HG03565 (cell line): ENCODE measurements at regions not wholly inside any gene's neighbourhood (a gene's known extent, or its start where the extent isn't known, plus 50 kb on each side); places are given as distances from the start of the nearest gene placed in this dataset.

ENCODE experiments used
- ATAC-seq: cut with Tn5 transposase; IDR thresholded peaks from one replicate; pipeline ENCODE4 v1.9.1; 2021; ENCODE audit warnings: mild to moderate bottlenecking, moderate library complexity; ENCODE audit not compliant: unreplicated experiment

DNA sequence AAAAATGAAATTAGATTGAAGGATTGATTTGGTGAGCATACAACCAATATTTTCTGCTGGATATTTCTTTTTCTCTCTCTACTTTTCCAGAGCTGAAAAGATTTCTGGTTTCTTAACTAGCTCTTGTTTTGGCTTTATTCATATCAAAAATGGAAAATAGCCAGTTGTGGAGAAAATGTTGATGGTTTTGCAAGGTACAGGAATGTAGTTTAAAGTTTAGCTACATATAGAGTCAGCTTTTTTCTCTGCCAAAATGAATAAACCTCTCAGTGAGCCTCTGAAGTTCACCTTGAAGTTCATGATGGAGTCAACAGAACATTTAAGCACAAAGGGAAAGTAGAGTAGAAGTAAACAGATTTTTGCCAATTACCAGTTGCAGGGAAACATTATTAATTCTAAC, 720.5 kb upstream of the ALCAM start:
- no peak for ATAC-seq

DNA sequence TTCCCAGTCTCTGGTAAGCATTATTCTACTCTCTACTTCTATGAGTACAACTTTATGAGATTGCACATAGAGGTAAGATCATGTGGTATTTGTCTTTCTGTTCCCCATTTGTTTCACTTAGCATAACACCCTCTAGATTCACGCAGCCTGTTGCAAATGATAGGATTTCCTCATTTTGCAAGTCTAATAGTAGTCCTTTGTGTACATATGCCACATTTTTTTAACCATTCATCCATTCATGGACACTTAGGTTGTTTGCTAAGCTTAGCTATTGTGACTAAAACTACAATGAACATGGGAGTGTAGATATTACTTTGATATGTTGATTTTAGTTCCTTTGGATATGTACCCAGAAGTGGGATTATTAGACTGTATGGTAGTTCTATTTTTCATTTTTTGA, 717.9 kb upstream of the ALCAM start:
- ATAC-seq = no peak

DNA sequence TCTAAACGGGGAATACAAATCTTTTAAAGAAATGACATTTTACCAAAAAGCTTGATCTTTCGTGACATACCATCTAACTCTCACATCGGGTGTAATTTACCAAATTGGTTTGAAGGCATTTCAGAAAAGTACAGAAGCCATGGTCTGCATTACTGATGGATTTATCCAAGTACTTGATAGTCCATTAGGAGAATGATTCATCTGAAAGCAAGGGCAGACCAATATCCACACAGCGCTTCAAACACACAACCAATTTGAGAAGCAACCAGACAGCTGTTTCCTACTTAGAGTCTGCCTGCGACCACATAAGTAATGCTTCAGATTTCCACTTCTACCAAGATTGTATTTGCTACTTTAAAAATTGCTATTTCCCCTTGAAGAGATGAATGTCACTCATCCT, 697.6 kb upstream of the ALCAM start:
- ATAC-seq = no peak

DNA sequence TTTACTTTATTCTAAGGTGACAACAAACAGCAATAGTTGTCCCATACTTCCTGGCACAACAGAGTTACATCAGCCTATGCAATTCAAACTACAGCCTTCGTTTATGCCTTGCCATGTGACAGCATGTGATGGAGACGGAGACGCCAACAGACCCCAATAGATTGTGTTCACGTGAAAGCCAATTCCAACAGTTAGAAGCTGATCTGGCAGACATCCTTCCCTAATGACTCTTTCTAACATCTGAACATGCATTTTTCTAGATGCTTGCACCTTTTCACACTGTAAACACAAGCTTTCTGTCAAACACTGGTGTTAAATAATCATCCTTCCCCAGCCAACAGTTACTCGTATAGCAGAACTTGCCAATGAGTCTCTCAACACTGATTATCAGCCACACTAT, 694.4 kb upstream of the ALCAM start:
- ATAC-seq = no peak

DNA sequence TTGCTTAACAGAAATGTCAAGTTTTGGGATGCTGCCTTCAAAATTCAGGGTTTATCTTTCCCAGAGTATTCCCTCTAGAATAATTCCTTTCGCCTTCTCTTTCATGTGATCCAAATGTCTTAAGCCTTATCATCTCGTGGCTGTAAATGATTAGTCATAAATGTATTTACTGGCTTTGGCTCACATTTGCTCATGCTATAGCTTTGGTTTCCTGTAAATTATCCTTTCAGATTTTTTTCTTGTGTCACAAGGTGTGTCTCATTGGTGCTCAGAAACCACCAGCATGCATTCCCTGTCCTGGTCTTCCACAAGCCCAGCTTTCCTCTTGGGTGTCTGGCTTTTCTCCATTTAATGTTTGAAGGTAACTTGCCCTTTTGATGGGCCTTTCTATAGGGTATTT, 692.7 kb upstream of the ALCAM start:
- no peak for ATAC-seq

DNA sequence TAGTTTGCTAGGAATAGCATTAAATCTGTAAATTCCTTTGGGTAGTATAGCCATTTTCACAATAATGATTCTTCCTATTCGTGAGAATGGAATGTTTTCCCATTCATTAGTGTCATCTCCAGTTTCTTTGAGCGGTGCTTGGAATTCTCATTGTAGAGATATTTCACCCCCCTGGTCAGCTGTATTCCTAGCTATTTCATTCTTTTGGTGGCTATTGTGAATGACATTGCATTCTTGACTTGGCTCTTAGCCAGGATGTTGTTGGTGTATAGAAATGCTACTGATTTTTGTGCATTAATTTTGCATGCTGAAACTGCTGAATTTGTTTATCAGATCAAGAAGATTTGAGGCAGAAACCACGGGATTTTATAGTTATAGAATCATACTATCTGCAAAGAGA, 690.5 kb upstream of the ALCAM start:
- ATAC-seq = no peak

DNA sequence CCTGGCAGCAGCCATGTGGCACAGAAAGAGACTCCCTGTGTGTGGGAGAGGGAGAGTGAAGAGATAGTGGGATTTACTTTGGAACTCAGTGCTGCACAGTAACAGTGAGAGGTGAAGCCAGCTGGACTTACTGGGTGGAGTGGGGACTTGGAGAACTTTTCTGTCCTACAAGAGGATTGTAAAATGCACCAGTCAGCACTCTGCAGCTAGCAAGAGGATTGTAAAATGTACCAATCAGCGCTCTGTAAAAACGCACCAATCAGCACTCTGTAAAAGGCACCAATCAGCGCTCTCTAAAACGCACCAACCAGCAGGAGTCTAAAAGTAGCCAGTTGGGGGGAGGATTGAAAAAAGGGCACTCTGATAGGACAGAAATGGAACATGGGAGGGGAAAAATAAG, 688.8 kb upstream of the ALCAM start:
- no peak for ATAC-seq

DNA sequence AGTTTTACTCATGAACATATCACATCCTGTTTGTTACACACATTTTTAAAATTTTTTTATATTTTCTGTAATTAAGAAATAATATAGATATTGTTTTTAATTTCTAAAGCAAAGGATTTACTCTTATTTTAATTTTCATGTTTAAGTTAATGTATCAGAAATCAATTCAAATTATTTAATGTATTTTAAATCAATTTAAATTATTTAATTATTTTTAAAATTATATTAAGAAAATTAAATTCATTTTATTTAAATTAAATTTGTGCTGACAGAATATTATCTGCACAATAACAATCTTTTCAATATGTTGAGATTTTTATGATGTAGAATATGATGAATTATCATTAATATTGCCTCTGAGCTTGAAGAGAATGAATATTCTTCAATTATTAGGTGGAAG, 681.2 kb upstream of the ALCAM start:
- no peak for ATAC-seq

DNA sequence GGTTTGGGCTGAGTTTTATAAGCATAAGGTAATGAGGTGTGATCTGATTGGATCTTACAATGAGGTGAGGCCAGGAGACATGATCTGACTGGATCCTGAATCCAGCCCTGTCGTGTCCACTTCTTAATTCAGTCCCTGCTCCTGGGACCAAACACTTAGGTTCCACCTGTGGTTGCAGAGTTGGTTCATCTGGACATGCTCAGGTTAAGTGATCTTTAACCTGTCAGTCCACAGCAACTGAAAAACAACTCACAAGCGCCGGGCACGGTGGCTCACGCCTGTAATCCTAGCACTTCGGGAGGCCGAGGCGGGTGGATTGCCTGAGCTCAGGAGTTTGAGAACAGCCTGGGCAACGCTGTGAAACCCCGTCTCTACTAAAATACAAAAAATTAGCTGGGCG, 679.3 kb upstream of the ALCAM start:
- no peak for ATAC-seq

DNA sequence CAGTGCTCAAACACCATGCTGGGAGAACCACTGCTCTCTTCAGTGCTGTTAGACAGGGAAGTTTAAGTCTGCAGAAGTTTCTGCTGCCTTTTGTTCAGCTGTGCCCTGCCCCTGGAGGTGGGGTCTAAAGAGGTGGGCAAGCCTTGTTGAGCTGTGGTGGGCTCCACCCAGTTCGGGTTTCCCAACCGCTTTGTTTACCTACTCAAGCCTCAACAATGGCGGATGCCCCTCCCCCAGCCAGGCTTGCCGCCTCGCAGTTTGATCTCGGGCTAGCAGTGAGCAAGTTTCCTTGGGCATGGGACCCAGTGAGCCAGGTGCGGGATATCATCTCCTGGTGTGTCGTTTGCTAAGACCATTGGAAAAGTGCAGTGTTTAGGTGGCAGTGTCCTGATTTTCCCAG, 670.2 kb upstream of the ALCAM start:
- no peak for ATAC-seq

DNA sequence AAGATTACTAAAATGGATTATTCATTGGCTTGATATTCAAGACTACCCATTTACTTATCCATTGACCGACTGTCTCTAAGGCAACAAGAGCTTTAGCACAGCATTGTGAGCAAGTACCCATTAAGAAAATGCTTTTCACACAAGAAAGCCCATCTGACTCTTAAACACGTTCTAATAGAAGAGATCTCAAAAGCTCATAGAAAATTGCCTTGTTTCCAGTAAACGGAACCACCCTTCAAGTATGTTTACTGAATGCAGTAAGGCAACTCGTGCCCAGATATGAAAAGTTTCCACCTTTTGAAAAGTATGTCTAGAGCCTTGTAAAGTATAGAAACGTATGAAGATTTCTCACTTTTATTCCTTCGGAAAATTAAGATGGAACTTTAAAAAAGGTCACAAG, 655.3 kb upstream of the ALCAM start:
- no peak for ATAC-seq

DNA sequence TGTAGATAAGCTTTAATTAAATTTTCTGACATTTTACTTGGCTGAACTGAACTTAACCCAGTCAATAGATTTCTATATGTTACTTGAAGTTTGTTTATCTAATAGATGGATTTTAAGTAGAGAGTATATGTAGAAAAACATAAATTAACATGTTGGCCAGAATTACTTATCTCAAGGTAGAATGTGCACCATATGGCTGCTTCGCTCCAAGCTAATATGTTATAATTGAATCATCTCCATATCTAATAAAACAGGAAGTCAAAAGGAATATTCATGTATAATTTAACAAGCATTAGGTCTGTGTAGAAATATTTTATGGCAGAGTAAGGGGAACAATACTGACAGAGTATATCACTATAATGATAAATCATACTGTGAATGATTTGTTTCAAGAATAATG, 650.7 kb upstream of the ALCAM start:
- ATAC-seq = no peak

DNA sequence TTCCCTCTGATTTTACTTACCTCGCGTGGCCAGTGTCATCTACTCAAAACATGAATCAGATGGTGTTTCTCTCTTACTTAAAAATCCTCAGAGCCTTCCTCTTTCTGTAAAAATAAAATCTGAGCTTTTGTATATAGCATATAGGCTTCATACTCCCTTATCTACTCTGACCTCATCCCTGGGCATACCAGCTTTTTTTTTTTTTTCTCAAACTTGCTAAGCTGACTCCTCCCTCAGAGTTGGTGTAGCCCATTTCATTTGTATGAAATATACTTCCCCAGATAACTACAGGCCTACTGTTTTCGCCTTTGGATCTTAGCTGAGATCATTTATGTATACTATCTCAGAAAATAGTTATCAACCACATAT, 648.9 kb upstream of the ALCAM start:
- no peak for ATAC-seq

DNA sequence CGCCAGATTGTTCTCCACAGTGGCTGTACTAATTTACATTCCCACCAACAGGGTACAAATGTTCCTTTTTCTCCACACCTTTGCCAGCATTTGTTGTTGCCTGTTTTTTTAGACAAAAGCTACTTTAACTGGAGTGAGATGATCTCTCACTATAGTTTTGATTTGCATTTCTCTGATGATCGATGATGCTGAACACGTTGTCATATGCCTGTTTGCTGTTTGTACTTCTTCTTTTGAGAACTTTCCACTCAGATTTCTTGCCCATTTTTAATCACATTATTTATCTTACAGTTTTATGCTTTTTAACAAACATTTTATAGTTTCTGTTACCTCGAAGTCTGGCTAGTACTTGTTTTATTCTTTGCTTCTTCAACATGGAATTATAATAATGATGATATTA, 643.7 kb upstream of the ALCAM start:
- no peak for ATAC-seq

DNA sequence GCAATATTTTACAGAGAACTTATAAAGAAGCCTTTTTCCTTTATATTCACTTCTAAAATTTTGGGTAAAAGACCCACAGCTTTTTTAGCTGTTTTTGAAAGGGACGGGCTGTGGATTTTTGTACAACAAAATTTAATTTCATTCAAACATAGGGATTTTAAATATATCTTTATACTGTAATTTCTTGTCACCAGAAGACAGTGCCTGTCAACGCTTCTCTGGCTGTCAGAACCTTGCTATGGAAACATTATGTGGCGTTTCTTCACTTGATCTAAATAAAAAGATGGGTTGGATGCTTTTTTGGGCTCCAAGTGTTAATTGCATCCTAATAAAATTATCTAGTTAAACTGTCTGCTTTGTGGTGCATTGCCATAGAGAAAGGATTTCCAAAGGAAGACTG, 635.6 kb upstream of the ALCAM start:
- ATAC-seq = no peak

DNA sequence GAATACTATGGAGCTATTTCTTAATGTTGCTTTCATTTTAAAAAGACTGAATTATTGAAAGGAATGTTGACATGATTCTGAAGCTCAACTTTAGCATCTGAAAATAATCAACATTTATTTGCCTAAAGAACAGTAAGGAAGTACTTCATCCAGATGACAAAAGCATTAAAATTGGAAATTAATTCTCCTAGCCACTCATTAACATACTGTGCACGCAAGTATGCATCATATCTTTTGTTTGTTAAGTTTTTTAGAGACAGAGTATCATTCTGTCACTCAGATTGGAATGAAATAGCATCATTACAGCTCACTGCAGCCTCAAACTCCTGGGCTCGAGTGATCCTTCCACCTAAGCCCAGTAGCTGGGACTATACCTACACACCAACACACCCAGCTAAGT, 632.1 kb upstream of the ALCAM start:
- no peak for ATAC-seq

DNA sequence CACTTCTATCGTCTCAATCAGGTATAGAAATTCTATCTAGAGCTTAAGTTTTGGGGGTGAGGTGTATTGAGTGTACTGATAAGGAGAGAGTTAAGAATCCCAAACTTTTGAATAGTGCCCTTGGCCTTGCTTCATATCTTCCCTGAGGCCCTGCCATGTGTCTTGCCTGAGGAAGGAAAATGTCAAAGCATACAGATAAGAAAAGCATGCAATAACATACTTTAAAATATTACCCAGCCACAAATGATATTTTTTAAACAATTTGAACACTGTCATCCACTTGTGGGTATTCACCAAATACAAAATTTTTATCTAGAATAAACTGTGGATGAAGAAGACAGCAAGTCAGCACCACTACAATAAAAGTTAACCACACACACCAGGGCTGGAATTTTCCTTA, 631.0 kb upstream of the ALCAM start:
- no peak for ATAC-seq

DNA sequence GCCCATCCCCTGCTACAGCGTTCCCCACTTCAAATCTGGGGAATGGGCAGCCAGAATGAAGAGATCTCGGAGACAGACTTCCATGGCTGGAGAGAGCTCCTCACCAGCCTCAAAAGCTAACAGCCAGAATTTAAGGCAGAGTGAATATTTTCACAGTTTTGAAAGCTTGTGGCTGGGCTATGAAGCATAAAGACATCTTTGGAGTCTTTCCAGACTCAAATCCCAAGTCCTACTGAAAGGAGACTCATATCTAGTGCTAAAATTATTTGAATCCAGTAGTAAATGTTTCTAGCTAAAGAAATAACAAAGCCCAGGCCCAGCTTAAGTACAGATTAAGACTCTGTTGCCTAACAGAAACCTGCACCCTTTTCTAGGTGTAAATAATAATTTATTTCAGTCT, 628.4 kb upstream of the ALCAM start:
- no peak for ATAC-seq

DNA sequence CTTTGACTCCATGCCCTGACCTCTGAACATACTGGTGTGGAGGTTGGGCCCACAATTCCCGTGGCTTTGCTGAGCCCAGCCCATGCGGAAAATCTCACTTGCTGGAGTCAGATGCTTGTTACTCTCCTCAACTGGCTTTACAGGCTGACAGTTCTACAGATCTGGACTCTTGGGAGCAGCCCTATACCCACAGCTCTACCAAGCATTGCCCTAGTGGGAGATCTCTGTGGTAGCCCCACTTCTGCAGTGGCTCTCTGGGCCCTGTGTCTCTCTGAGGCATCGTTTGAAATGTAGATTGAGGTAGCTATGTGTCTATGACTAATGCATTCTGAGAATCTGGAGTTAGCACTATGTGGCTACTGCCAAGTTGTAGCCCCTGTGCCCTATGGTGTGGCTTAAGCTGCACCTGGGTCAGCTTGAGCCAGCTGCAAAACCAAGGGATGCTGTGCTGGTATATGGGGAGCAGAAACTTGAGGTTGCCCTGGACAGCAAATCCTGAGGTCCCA, 625.8 kb upstream of the ALCAM start:
- ATAC-seq = no peak

DNA sequence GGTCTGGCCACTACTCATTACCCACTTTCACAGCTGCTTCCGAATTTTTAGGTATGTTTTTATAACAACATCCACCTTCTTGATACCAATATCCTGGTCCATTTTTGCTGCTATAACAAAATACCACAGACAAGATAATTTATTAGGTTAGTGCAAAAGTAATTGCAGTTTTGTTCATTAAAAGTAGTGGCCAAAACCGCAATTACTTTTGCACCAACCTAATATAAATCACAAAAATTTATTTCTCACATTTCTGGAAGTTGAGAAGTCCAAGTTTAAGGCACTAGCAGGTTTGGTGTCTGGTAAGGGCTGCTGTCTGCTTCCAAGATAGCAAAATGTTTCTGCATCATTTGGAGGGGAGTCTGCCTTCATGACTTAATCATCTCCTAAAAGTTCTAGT, 624.7 kb upstream of the ALCAM start:
- no peak for ATAC-seq

DNA sequence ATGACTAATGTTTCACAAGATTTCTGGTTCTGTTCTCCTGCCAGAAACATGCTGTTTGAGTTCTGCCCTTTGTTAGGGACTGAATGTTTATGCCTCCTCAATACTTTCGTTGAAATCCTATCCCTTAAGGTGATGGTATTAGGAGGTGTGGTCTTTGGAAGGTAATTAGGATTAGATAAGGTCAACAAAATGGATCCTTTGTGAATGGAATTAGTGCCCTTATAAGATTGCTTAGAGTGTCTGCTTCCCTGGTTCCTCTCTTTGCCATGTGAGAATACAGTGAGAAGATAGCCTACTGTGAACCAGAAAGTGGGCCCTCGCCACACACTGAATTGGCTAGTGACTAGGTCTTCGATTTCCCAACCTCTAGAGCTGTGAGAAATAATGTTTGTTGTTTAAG, 621.4 kb upstream of the ALCAM start:
- ATAC-seq = no peak

DNA sequence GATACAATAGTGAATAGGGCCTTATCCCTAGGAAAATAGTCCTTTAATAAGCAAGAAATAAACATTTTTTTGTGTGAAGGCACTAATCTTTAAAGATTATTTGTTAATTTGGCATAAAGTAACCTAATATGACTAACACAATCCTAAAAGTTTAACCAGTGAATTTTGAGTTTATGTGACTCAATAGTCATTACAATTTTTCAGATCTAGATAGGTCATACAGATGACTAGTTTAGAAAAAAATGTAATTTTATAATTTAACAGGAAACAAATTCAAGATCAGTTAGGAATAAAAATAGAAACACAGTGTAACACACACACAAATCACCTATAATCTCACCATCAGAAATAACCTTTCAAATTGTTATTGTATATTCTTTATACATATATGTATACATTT, 620.7 kb upstream of the ALCAM start:
- no peak for ATAC-seq

DNA sequence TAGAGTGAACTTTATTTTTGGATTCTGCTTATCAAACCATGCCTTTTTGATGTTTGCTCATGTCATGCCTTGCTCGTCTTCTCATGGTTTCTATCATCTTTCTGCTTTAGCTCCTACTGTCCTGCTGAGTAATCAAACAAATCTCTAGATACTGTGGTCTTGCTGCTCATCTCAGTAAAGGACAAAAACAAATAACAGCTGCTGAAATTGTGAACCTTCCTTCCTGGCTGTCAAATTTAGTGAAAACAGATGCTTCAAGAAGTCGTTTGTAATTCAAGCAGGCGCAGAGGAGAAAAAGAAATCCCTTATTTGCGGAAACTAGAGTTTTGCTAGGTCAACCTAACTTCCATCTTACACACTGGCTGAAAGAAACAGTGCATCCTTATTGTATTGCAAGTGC, 616.1 kb upstream of the ALCAM start:
- no peak for ATAC-seq

DNA sequence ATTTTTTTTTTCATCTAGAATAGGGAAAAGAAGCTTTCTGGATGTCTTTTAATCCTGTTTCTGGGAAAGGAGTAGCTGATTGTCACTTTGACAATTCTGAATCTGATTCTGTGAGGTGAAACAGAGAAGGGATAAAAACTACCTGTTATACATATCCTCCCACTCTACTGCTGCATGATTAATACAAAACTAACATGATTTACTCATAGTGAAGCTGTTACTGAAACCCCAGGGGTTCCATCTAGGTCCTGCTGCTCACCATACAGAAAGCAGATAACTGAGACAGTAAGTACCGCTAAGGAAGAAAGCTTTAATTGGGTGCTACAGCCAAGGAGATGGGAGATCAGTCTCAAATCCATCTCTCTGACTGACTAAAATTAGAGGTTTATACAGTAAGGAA, 610.9 kb upstream of the ALCAM start:
- ATAC-seq = no peak
